ENCODE measurements at regions not wholly inside any gene's neighbourhood (a gene's known extent, or its start where the extent isn't known, plus 50 kb on each side); places are given as distances from the start of the nearest gene placed in this dataset.

DNA sequence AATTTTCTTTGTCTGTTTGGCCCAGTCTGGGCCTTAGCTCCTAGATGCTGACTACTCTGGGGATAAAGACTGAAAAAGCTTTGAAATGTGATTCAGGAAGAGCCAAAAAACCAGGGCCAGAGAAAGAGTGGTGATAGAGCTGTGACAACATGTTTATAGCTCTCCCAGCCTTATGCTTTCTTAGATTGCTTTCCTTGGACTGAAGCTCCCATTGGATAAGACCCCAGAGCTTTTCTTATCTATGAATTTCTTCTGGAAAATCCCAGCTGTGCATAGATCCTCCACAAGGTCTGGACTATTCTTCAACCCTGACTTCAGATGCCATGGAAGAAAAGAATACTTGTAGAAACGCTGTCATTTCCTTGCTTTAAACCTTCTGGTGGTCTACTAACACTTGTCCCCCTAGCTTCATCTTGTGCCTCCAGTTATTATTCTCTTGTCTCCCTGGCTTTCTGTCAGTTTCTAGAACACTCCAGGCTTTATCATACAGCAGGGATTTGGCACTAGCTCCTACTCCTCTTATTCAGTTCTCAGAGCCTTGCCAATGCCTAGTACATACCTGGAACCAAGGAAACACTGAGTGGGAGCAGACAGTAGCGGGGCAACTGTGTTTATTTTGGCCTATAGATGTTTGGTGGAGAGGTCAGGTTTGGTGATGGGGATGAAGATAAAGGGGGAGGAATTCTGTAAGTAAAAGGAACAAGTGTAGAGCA, 57.1 kb upstream of the TEX13D start:
- TF ChIP-seq POLR2AphosphoS5 (IDR thresholded peaks at IDR 0.05; ENCODE audit: low read depth) = no peak
- TF ChIP-seq, protein P1, sequence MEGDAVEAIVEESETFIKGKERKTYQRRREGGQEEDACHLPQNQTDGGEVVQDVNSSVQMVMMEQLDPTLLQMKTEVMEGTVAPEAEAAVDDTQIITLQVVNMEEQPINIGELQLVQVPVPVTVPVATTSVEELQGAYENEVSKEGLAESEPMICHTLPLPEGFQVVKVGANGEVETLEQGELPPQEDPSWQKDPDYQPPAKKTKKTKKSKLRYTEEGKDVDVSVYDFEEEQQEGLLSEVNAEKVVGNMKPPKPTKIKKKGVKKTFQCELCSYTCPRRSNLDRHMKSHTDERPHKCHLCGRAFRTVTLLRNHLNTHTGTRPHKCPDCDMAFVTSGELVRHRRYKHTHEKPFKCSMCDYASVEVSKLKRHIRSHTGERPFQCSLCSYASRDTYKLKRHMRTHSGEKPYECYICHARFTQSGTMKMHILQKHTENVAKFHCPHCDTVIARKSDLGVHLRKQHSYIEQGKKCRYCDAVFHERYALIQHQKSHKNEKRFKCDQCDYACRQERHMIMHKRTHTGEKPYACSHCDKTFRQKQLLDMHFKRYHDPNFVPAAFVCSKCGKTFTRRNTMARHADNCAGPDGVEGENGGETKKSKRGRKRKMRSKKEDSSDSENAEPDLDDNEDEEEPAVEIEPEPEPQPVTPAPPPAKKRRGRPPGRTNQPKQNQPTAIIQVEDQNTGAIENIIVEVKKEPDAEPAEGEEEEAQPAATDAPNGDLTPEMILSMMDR (IDR thresholded peaks at IDR 0.05; ENCODE audit: insufficient read depth, low read length) = no peak
- no peak for TF ChIP-seq GABPA (IDR thresholded peaks at IDR 0.05; ENCODE audit: low read depth)
